GM18519 (cell line): ENCODE measurements at regions not wholly inside any gene's neighbourhood (a gene's known extent, or its start where the extent isn't known, plus 50 kb on each side); places are given as distances from the start of the nearest gene placed in this dataset.
"Not testable (repeated sequence)": the region's sequence is repeated elsewhere in the genome, so short reads cannot be mapped to it uniquely, and the experiment has no call there.

Source experiments
- ATAC-seq: cut with Tn5 transposase; IDR thresholded peaks from one replicate; pipeline ENCODE4 v1.9.1; 2021; ENCODE audit warnings: mild to moderate bottlenecking, moderate library complexity; ENCODE audit not compliant: unreplicated experiment, low FRiP score

DNA sequence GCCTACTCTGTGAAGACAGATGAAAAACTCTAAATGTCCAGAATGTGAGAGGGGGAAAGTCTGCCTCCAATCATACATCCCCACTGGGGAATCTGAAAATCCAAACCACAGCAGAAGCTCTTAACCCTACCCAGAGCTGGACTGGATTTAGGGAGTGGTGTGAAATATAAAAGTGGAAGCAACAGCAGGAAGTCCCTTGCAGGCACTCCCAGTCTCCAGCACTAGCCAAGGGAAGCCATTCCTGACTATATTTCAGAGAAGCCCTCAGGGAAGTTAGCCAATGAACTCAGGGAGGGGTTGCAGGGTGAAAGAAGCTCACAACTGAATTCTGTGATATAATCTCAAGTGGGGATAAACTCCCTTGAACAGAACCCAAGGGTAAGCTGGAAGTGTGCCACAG, 51.5 kb downstream of the CRPPA start:
- ATAC-seq: no peak

- not testable (repeated sequence) for ATAC-seq
These were observed 52.0 kb downstream of the CRPPA start for GRCh38 chr7:16369309-16369708.

- no peak for ATAC-seq
These were observed 52.5 kb downstream of the CRPPA start for GRCh38 chr7:16368885-16369284.

GRCh38 chr7:16367115-16367514, 54.2 kb downstream of the CRPPA start:
- no peak for ATAC-seq

DNA sequence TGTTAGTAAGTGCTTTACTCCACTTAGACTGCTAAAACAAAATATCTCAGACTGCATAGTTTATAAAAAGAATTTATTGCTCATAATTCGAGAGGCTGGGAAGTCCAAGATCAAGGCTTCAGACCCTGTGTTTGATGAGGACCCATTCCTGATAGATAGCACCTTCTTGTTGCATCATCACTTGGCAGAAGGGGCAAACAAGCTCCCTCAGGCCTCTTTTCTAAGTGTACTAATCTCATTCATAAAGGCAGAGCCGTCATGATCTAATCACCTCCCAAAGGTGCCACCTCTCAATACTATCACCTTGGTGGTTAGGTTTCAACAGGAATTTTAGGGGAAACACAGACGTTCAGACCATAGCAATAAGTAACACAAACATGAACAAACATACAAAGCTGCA, 55.4 kb downstream of the CRPPA start:
- no peak for ATAC-seq

DNA sequence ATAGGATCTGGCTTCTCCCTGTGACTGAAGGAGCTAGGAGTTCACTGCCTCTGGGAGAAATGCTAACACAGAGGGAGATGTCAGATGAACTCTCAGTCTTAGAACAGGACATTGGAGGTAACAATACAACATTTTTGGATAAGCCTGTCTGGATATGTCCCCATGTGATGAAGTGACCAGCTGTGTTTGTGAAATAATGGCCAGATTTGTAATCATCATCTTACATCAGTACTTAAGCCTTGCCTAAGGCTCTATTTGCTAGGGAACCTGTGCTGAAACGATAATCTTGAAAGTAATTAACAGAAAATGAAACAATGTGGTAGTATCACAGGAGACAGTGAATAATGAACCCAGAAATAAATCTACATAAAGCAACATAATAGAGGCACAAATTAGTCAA, 56.2 kb downstream of the CRPPA start:
- no peak for ATAC-seq

DNA sequence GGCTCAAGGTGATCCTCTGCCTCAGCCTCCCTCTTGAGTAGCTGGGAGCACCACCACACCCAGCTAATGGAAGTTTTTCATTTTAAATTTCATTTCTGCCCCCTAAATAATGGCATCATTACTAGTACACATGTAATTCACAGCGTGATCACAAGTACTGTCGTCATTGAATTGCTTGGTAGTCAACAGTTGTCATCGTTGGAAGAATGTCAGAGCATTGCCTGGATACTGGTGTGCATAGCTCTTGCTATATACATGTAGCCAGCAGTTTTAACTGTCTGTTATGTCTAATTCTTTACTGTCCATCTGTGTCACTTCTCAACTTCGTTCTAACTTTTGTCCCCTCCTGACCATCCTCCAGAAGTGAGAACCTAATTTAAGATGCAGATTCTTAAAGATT, 62.1 kb downstream of the CRPPA start:
- ATAC-seq: no peak

GRCh38 chr7:16357921-16358320, 63.4 kb downstream of the CRPPA start:
- no peak for ATAC-seq

DNA sequence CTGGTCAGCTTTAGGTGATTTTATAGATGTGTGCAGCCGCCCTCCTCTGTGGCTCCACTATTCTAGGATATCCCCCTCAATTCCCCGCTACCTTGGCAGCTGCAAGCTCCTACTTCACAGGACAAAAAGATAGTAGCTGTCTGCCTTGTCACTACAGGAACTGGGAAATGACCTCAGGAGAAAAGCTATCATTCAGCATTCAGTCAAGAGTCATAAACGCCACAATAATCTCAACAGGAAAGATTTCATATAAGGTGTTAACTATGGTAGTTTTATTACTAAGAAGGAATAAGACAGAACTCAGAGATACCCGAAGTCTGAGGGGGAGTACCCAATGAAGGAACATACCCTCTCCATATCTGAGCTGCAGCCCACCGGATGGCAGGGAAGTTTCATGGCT, 63.9 kb downstream of the CRPPA start:
- no peak for ATAC-seq

DNA sequence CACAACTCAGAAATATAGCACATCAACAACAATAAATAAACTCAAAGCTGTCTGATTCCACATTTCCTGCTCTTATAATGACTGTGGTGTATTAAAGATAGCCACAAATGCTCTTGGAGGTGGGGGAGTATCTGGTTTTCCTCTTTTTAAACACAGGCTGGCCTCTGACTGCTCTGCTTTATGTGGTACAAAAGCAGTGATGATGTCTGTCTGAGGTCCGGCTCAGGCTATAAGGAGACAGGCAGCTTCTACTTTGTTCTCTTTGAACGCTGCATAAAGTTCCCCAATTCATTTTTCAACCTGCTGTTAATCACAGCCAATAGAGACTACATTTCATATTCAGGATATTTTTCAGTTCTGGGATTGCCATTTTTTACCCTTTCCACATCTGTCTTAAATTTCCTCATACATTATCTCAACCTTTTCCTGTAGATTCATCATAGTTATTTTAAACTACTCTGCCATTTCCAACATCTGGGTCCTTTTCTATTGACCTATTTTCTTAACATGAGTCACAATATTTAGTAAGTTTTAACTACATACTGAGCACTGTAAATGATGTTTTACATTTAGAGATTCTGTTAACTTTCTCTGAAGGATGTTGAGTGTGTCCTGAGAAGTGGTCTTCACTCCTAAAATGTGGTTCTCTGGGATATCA, 64.9 kb downstream of the CRPPA start:
- no peak for ATAC-seq

DNA sequence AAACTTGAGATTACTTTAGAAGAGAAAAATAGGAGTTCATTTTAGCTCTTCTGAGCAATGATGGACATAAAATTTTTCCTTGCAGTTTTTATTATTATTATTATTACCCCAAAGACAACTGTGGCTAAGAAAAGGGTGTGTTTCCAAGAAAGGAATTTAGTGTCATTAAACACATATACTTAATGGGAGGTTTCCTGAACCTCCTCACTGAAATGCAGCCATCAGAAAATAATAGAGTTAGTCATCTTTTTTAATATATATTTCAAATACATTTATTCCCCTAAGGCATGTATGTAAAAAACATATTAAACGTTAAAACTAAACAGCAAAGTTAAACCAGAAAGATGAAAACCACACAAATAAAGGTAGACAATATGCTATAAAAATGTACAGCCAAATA, 66.8 kb downstream of the CRPPA start:
- no peak for ATAC-seq

DNA sequence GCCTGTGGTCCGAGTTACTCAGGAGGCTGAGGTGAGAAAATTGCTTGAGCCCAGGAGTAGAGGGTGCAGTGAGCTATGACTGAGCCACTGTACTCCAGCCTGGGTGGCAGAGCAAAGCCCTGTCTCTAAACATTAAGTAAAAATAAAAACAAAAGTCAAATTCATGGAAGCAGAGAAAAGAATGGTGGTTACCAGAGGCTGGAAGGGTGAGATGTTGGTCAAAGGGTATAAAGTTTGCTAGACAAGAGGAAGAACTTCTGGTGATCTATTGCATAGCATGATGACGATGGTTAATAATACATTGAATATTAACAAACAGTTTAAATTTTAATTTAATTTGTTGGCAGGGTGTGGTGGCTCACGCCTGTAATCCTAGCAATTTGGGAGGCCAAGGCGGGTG, 68.1 kb downstream of the CRPPA start:
- no peak for ATAC-seq

- ATAC-seq: peak; percentile 87
These were observed 70.7 kb downstream of the CRPPA start for GRCh38 chr7:16350634-16351033.

- no peak for ATAC-seq
These were observed 73.1 kb downstream of the CRPPA start for GRCh38 chr7:16348251-16348650.

GRCh38 chr7:16347827-16348192, 73.5 kb downstream of the CRPPA start:
- no peak for ATAC-seq

GRCh38 chr7:16347066-16347826, 74.1 kb downstream of the CRPPA start:
- ATAC-seq: no peak

GRCh38 chr7:16345979-16346958, 75.1 kb downstream of the CRPPA start:
- no peak for ATAC-seq

- no peak for ATAC-seq
These were observed 76.4 kb downstream of the CRPPA start for GRCh38 chr7:16344927-16345326.

GRCh38 chr7:16343612-16344011, 77.7 kb downstream of the CRPPA start:
- ATAC-seq: no peak

GRCh38 chr7:16338065-16338464, 83.3 kb downstream of the CRPPA start:
- ATAC-seq: no peak

DNA sequence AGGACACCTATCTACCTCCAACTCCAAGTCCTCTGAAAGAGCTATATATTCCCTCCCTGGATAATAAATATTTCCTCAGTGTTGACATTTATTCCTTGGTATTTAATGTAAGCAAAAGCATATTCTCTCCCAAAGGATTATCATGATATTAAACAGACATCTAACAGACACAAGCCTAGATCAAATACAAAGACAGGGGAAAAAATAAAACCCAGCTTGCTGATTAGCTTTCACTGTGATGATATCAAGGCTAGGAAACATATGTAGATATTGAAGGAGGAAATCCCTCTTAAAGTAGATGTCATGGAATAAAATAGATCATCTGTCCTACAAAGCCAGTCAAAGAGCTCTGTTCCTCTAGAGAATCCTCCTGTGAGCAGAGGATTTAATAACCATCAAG, 95.2 kb downstream of the CRPPA start:
- no peak for ATAC-seq
